NCI-H1092 treated with DMSO at 0.1 percent for 48 hours (cell line): ENCODE measurements at regions not wholly inside any gene's neighbourhood (a gene's known extent, or its start where the extent isn't known, plus 50 kb on each side); places are given as distances from the start of the nearest gene placed in this dataset.

Experiments used
- DNase-seq: peaks from one replicate; lab custom pipeline; 2025; lab: John Stamatoyannopoulos, UW

GRCh38 chr18:57202881-57203280 is 56.0 kb downstream of the BOD1L2 start:
- DNase-seq = no peak

DNA sequence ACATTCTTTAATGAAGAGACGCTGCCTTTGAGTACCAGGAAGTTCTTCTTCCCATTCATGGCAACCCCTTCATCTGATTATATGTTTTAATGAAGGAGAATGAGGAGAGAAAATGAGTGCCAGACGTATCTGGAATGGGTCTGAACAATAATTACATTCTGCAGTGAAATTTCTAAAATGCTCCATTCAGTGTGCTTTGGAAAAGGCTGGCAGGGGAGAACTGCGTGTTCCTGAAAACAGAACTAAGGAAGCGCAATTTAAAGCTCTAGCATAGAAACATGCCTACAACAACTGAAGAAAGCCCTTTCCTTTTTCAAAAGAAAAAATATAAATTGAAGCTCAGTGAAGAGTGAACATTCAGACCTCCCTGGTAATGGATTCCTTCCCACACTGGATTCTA is 58.8 kb downstream of the BOD1L2 start:
- no peak for DNase-seq

DNA sequence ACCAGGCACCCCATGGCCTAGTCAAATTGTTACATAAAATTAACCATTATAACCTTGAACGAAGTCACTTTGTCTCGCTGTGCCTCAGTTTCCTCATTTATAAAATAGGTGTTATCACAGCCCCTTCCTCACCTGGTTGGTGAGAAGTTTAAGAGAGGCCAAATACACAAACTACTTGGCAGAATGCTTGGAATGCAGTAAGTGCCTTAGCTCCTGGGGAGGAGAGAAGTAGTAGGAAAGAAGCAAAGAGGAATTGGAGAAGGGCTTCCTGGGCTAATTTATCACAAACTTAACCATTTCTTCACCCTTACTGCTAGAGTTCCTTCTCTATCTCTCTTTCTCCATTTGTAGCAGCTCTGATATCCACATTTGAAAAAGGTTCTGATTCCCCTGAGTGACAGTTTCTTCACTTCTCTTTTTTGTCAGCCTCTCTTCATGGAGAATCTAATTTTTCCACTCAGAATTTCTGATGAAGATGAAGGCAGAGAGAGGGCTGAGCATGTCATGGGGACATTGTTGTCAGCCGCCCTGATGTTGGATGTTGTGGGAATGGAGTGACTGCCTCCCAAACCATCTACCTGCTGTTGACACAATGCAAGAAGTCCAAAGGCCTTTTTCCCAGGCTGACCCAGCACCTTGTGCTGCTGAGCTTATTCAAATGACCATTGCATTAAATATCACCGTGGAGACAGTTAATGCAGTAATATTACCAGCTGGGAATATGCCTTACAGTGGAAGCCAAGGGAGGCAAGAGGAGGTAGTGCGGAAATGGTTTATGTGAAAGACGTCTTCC is 60.4 kb downstream of the BOD1L2 start:
- no peak for DNase-seq

GRCh38 chr18:57208047-57208446 is 61.2 kb downstream of the BOD1L2 start:
- peak; percentile 7 for DNase-seq

GRCh38 chr18:57209713-57210106 is 62.8 kb downstream of the BOD1L2 start:
- peak; percentile 58 for DNase-seq

- peak; percentile 51 for DNase-seq
Observed at GRCh38 chr18:57210107-57210715, 63.3 kb downstream of the BOD1L2 start.

- no peak for DNase-seq
Observed at GRCh38 chr18:57210716-57211411, 64.0 kb downstream of the BOD1L2 start.

DNA sequence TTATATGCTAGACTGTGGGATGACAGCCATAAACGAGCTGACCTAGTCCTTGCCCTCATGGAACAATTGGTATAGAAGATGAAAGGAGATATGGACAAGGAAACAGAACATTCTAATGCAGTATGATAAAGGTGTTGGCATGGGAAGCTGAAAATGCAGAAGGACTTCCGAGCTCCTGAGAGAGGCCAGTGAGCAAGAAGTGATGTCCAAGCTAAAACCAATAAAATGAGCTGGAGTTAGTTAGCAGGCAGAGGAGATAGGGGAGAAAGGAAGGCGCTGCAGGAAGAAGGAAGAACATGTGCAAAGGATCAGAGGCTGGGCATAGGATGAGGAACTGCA is 64.5 kb downstream of the BOD1L2 start:
- DNase-seq = no peak

- no peak for DNase-seq
Observed at GRCh38 chr18:57211776-57212175, 64.9 kb downstream of the BOD1L2 start.

DNA sequence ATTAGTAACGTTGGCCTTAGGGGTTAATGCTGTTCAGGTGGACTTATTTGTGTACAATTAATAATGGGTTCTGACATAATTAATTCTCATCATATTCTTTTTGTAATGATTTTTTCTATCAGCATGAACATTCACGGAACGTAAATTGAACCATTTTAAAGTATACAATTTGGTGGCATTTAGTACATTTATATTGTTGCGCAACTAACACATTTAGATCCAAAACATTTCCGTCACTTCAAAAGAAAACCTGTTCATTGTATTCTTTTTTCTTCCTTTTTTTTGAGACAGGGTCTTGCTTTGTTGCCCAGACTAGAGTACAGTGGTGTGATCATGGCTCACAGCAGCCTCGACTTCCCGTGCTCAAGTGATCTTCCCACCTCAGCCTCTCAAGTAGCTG is 65.8 kb downstream of the BOD1L2 start:
- DNase-seq = no peak

DNA sequence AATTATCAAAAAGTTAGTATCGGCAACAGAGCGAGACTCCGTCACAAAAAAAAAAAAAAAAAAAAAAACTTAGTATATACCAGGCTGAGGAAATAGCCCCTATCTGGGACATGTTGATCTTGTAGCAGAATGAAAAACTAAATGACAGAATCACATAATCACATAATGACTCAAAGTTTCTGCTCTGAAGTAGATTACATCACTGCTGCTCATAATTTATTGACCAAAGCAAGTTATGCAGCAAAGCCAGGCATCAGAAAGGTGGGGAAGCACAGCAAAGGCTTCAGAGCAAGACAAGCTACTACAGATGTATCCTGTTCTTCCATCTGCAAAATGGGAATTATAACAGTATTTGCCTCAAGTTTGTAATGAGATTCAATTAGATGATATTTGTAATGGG is 68.1 kb downstream of the BOD1L2 start:
- DNase-seq = no peak

DNA sequence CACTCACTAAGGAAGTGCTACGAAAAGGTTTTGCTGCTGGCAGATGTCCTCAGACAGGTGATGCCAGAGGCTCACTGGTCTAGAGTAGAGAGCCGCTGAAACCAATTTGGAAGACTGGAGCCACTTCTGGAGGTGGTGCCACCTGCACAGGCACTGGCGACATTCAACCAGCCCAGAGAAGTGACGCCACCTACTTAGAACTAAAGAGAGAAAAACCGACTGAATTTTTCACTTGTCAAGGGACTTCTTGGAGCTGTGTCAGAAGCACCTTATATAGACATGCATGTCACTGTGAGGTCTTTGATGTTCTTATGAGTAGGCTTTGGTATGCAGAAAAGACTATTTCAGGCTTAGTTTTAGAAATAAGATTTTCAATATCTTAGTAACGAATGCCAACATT is 71.4 kb downstream of the BOD1L2 start:
- no peak for DNase-seq

GRCh38 chr18:57219964-57220363 is 73.1 kb downstream of the BOD1L2 start:
- no peak for DNase-seq

- no peak for DNase-seq
Observed at GRCh38 chr18:57220480-57220879, 73.6 kb downstream of the BOD1L2 start.

DNA sequence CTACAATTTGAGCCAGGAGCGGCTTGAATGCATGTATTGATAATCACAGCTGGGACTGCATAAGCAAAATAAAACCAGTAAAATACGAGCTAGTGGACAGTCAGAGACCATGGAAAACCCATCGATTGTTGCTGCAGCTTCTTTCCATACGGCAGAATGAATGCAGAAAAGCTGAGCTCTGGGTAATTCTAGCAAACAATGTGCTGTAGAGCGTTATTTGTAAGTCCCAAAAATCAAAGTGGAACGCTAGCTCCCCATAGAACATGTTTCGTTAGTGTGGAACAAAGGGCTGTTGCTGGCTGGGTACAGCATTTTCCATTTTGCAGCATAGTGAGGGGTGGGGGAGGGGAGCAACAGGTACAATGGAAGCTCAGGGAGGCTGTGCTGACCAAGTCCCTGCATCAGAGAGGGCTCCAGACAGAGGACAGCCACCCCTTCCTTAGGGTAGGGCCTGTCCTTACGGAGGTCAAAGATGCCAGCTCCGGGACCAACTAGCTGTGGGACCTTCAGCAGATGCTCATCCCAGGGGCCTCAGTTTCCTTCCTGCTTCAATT is 74.1 kb downstream of the BOD1L2 start:
- DNase-seq = no peak

- DNase-seq = no peak
Observed at GRCh38 chr18:57223144-57223870, 76.4 kb downstream of the BOD1L2 start.

GRCh38 chr18:57230861-57231585 is 84.1 kb downstream of the BOD1L2 start:
- peak; percentile 86 for DNase-seq

- peak; percentile 90 for DNase-seq
Observed at GRCh38 chr18:57231864-57232263, 85.0 kb downstream of the BOD1L2 start.

- DNase-seq = no peak
Observed at GRCh38 chr18:57234346-57234745, 87.5 kb downstream of the BOD1L2 start.

- no peak for DNase-seq
Observed at GRCh38 chr18:57241869-57242268, 95.0 kb downstream of the BOD1L2 start.

GRCh38 chr18:57242285-57242684 is 95.4 kb downstream of the BOD1L2 start:
- no peak for DNase-seq
